Peyer's patch (tissue), 4 donors: ENCODE measurements at regions not wholly inside any gene's neighbourhood (a gene's known extent, or its start where the extent isn't known, plus 50 kb on each side); places are given as distances from the start of the nearest gene placed in this dataset.

Experiments
- DNase-seq, 3 donors: peaks; one replicate each; pipeline ENCODE4 v3.0.0-alpha.2; 2017 to 2019
- H3K27ac ChIP-seq, 4 donors: fragments of 200-600 bp; sonication (generic); one replicate each; pipeline ENCODE4 v1.5.1; 2016 to 2019
- H3K27me3 ChIP-seq, 2 donors: fragments of 200-600 bp; sonication (generic); one replicate each; pipeline ENCODE4 v1.5.1; 2019
- H3K36me3 ChIP-seq, 3 donors: fragments of 200-600 bp; sonication (generic); one replicate each; pipeline ENCODE4 v1.5.1; 2016 to 2019
- H3K4me1 ChIP-seq, 4 donors: fragments of 200-600 bp; sonication (generic); one replicate each; pipeline ENCODE4 v1.5.1; 2016 to 2019
- H3K4me3 ChIP-seq, 4 donors: fragments of 200-600 bp; sonication (generic); 1 replicate in 3 of 4; 2 replicates in 1 of 4; pipeline ENCODE4 v1.5.1; 2016 to 2019; ENCODE audit warnings: mild to moderate bottlenecking in 1 of 4
- H3K9me3 ChIP-seq, 4 donors: fragments of 200-600 bp; sonication (generic); one replicate each; pipeline ENCODE4 v1.5.1; 2016 to 2019; ENCODE audit warnings: mild to moderate bottlenecking in 1 of 4
- CTCF ChIP-seq, 6 experiments: fragments of 450-650 bp in 4 of 6; fragments of 200-600 bp in 2 of 6; sonication (generic) in 1 of 6; IDR thresholded peaks; one replicate each; pipeline ENCODE4 v1.5.1; 2017 to 2019; ENCODE audit warnings: antibody characterized with exemption in 6 of 6, mild to moderate bottlenecking in 3 of 6, moderate library complexity in 1 of 6
- POLR2A ChIP-seq, 2 donors: fragments of 450-650 bp; IDR thresholded peaks; one replicate each; pipeline ENCODE4 v1.5.1; 2017; ENCODE audit warnings: antibody characterized with exemption in 2 of 2, mild to moderate bottlenecking in 2 of 2, moderate library complexity in 2 of 2

GRCh38 chr12:77352946-77353345 lies 287.6 kb upstream of the E2F7 start:
- no peaks in the 10 kb centered on the region for H3K36me3 ChIP-seq
- no peak overlapping the region for H3K4me3 ChIP-seq
- no peak for DNase-seq
- no peaks in the 10 kb centered on the region for H3K4me1 ChIP-seq
- no peak overlapping the region for H3K27ac ChIP-seq
- H3K27me3 ChIP-seq, result no peaks in the 10 kb centered on the region
- TF ChIP-seq POLR2A (IDR thresholded peaks at IDR 0.05) (no peak), CTCF (IDR thresholded peaks at IDR 0.05) (no peak)
- no peaks in the 10 kb centered on the region for H3K9me3 ChIP-seq

GRCh38 chr12:77351860-77352259 lies 286.5 kb upstream of the E2F7 start:
- H3K27me3 ChIP-seq, result no peaks in the 10 kb centered on the region
- H3K4me1 ChIP-seq, result no peaks in the 10 kb centered on the region
- TF ChIP-seq POLR2A (IDR thresholded peaks at IDR 0.05) (no peak), CTCF (IDR thresholded peaks at IDR 0.05) (no peak)
- H3K27ac ChIP-seq, result no peak overlapping the region
- DNase-seq, result no peak
- H3K9me3 ChIP-seq, result no peaks in the 10 kb centered on the region
- no peak overlapping the region for H3K4me3 ChIP-seq
- no peaks in the 10 kb centered on the region for H3K36me3 ChIP-seq

DNA sequence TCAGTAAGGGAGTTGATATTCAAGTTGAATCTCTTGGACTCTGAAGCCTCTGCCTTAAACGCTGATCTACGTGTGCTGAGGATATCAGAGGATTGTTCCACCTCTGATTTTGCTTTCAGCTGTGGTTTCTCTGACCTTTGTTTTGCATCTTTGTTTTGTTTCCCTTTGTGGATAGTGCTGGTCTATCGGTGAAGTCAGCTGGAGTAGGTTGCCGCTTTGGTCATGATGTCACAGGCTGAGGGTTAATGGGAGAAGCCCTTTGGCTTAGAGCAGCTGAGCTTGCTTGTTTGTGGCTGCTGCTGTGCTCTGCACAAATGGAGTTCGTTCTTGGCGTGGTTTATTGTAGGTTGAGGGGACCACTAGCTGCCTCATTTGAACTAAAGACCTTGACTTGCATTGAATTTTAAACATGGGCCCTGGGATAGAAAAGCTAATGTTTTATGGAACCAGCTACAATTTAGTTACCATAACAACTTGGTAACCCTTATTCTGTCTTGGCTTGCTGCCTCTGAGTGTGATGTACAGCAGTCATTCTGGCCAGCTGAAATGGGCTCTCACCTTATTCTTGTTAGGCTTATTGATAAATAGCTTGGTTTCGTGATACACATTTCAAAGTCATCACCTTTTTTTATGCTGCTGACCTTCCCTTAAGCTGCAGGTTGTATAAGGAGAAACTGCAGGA lies 284.5 kb upstream of the E2F7 start:
- H3K27me3 ChIP-seq, result no peaks in the 10 kb centered on the region
- TF ChIP-seq POLR2A (IDR thresholded peaks at IDR 0.05) (no peak), CTCF (IDR thresholded peaks at IDR 0.05) (no peak)
- H3K9me3 ChIP-seq, result no peaks in the 10 kb centered on the region
- no peak overlapping the region for H3K27ac ChIP-seq
- no peaks in the 10 kb centered on the region for H3K4me1 ChIP-seq
- no peak for DNase-seq
- no peak overlapping the region for H3K4me3 ChIP-seq
- H3K36me3 ChIP-seq, result no peaks in the 10 kb centered on the region

GRCh38 chr12:77347017-77347416 lies 281.6 kb upstream of the E2F7 start:
- H3K27ac ChIP-seq, result no peak overlapping the region
- H3K9me3 ChIP-seq, result no peaks in the 10 kb centered on the region
- H3K4me3 ChIP-seq, result no peak overlapping the region
- no peak for TF ChIP-seq POLR2A (IDR thresholded peaks at IDR 0.05)
- TF ChIP-seq CTCF (IDR thresholded peaks at IDR 0.05), result no peak
- no peak for DNase-seq
- no peaks in the 10 kb centered on the region for H3K27me3 ChIP-seq
- H3K4me1 ChIP-seq, result no peaks in the 10 kb centered on the region
- no peaks in the 10 kb centered on the region for H3K36me3 ChIP-seq

GRCh38 chr12:77345336-77345735 lies 280.0 kb upstream of the E2F7 start:
- Histone ChIP-seq H3K9me3 (no peaks in the 10 kb centered on the region), H3K27me3 (no peaks in the 10 kb centered on the region), H3K4me1 (no peaks in the 10 kb centered on the region), H3K36me3 (no peaks in the 10 kb centered on the region), H3K4me3 (no peak overlapping the region), H3K27ac (no peak overlapping the region)
- no peak for DNase-seq
- TF ChIP-seq CTCF (IDR thresholded peaks at IDR 0.05) (no peak), POLR2A (IDR thresholded peaks at IDR 0.05) (no peak)

GRCh38 chr12:77344651-77345050 lies 279.3 kb upstream of the E2F7 start:
- H3K27ac ChIP-seq, result no peak overlapping the region
- DNase-seq, result no peak
- TF ChIP-seq POLR2A (IDR thresholded peaks at IDR 0.05) (no peak), CTCF (IDR thresholded peaks at IDR 0.05) (no peak)

More at GRCh38 chr12:77344651-77345050, 279.3 kb upstream of the E2F7 start:
- Histone ChIP-seq H3K4me3 (no peak overlapping the region), H3K36me3 (no peaks in the 10 kb centered on the region), H3K9me3 (no peaks in the 10 kb centered on the region), H3K4me1 (no peaks in the 10 kb centered on the region), H3K27me3 (no peaks in the 10 kb centered on the region)
